GM10248 (cell line): ENCODE measurements at regions not wholly inside any gene's neighbourhood (a gene's known extent, or its start where the extent isn't known, plus 50 kb on each side); places are given as distances from the start of the nearest gene placed in this dataset.
"Not testable (repeated sequence)": the region's sequence is repeated elsewhere in the genome, so short reads cannot be mapped to it uniquely, and the experiment has no call there.

Source experiments
- CTCF ChIA-PET: fragments of 300-600 bp; sonication (Branson Sonifier 250); formaldehyde crosslinking; extraction: SDS; loops from one replicate; lab custom pipeline; 2021; ENCODE audit warnings: antibody characterized with exemption; lab: Yijun Ruan, JAX
- POLR2A ChIA-PET: fragments of 350-650 bp; sonication (Branson Sonifier 250); formaldehyde crosslinking; extraction: SDS; loops from one replicate; lab custom pipeline; 2020; ENCODE audit warnings: antibody characterized with exemption; lab: Yijun Ruan, JAX
- DNase-seq: peaks from one replicate; pipeline ENCODE4 v3.0.0; 2012; ENCODE audit errors: extremely low spot score
- CTCF ChIP-seq: IDR thresholded peaks from 2 replicates; pipeline ENCODE4 v1.5.1; 2012; ENCODE audit warnings: mild to moderate bottlenecking, low read depth; ENCODE audit errors: extremely low read depth, missing control alignments, control extremely low read depth

- no peak for DNase-seq
- CTCF ChIA-PET = interaction anchor here (1.4 to 1.5 kb wide), 2 partner anchors 12 to 34 kb away, joined by 3 read pairs; no protein-coding TSS in a partner anchor
- POLR2A ChIA-PET = no interaction called here
- no peak for TF ChIP-seq CTCF
These were observed 110.7 kb downstream of the MIAT start for GRCh38 chr22:26768156-26768515.

GRCh38 chr22:26768952-26769351, 111.6 kb downstream of the MIAT start:
- ChIA-PET CTCF (interaction anchor here (0.8 to 1.5 kb wide), 3 partner anchors 13 to 35 kb away, joined by 3 read pairs; no protein-coding TSS in a partner anchor), POLR2A (no interaction called here)
- TF ChIP-seq CTCF = no peak
- no peak for DNase-seq

GRCh38 chr22:26769663-26770062, 112.3 kb downstream of the MIAT start:
- no peak for DNase-seq
- ChIA-PET CTCF (interaction anchor here (1.5 kb wide), 1 partner anchor 13 kb away, joined by 3 read pairs; no protein-coding TSS in a partner anchor), POLR2A (no interaction called here)
- TF ChIP-seq CTCF = no peak

- POLR2A ChIA-PET = no interaction called here
- CTCF ChIA-PET = interaction anchor here (1.3 kb wide), 1 partner anchor 13 kb away, joined by 3 read pairs; no protein-coding TSS in a partner anchor
- DNase-seq = no peak
- no peak for TF ChIP-seq CTCF
These were observed 113.2 kb downstream of the MIAT start for GRCh38 chr22:26770624-26771023.

GRCh38 chr22:26773054-26773453, 115.7 kb downstream of the MIAT start:
- DNase-seq, CTCF ChIA-PET, POLR2A ChIA-PET: not testable (repeated sequence)

GRCh38 chr22:26775394-26775793, 118.0 kb downstream of the MIAT start:
- CTCF ChIA-PET = interaction anchor here (1.3 to 1.8 kb wide), 3 partner anchors 10 to 14 kb away, joined by 3 to 7 read pairs (median 4); no protein-coding TSS in a partner anchor
- POLR2A ChIA-PET = no interaction called here
- TF ChIP-seq CTCF = no peak
- DNase-seq = no peak

GRCh38 chr22:26777156-26777801, 119.9 kb downstream of the MIAT start:
- ChIA-PET CTCF (no interaction called here), POLR2A (no interaction called here)
- no peak for TF ChIP-seq CTCF
- no peak for DNase-seq
